Cardiac muscle cell (in vitro differentiated cells and primary cell): ENCODE measurements at regions not wholly inside any gene's neighbourhood (a gene's known extent, or its start where the extent isn't known, plus 50 kb on each side); places are given as distances from the start of the nearest gene placed in this dataset.

Source experiments
- DNase-seq, 2 donors: peaks; one replicate each; pipeline versions ENCODE4 v3.0.0 to v3.0.0-alpha.2; 2010 to 2017; ENCODE audit warnings: low read depth in 1 of 2, low spot score in 1 of 2
- H3K27ac ChIP-seq: fragments of 200-600 bp; sonication (generic); 2 replicates; pipeline ENCODE4 v1.5.1; 2016
- H3K27me3 ChIP-seq: fragments of 200-600 bp; sonication (generic); 2 replicates; pipeline ENCODE4 v1.6.0; 2016; ENCODE audit warnings: control low read depth
- H3K36me3 ChIP-seq: fragments of 200-600 bp; sonication (generic); 2 replicates; pipeline ENCODE4 v1.5.1; 2016; ENCODE audit warnings: control low read depth
- H3K4me1 ChIP-seq: fragments of 200-600 bp; sonication (generic); 2 replicates; pipeline ENCODE4 v1.8.1; 2017; ENCODE audit warnings: low read depth, mild to moderate bottlenecking, mixed run types
- H3K4me3 ChIP-seq: fragments of 200-600 bp; sonication (generic); 2 replicates; pipeline ENCODE4 v1.5.1; 2016; ENCODE audit warnings: mild to moderate bottlenecking
- H3K9me3 ChIP-seq: fragments of 200-600 bp; sonication (generic); 2 replicates; pipeline ENCODE4 v1.5.1; 2017; ENCODE audit warnings: low read depth, mild to moderate bottlenecking, control low read depth
- CTCF ChIP-seq: IDR thresholded peaks from 2 replicates; pipeline ENCODE4 v1.5.1; 2012; ENCODE audit warnings: low read depth, mild to moderate bottlenecking, low read length

GRCh38 chr4:156006192-156006591 is 52.5 kb upstream of the CTSO start:
- H3K9me3 ChIP-seq: no peaks in the 10 kb centered on the region
- no peaks in the 10 kb centered on the region for H3K27me3 ChIP-seq
- TF ChIP-seq CTCF: no peak
- DNase-seq: no peak
- no peak overlapping the region for H3K27ac ChIP-seq
- H3K4me1 ChIP-seq: no peaks in the 10 kb centered on the region
- no peaks in the 10 kb centered on the region for H3K36me3 ChIP-seq
- no peak overlapping the region for H3K4me3 ChIP-seq
